GM18858 (cell line): ENCODE measurements at regions not wholly inside any gene's neighbourhood (a gene's known extent, or its start where the extent isn't known, plus 50 kb on each side); places are given as distances from the start of the nearest gene placed in this dataset.

Source experiments
- ATAC-seq: cut with Tn5 transposase; IDR thresholded peaks from one replicate; pipeline ENCODE4 v1.9.1; 2021; ENCODE audit not compliant: unreplicated experiment

GRCh38 chr20:41952166-41952565, 334.0 kb upstream of the CHD6 start:
- ATAC-seq, result no peak

GRCh38 chr20:41951615-41952014, 333.4 kb upstream of the CHD6 start:
- no peak for ATAC-seq

- no peak for ATAC-seq
Measured at GRCh38 chr20:41939659-41940058, 321.5 kb upstream of the CHD6 start.

GRCh38 chr20:41938353-41938752, 320.2 kb upstream of the CHD6 start:
- ATAC-seq, result no peak

- no peak for ATAC-seq
Measured at GRCh38 chr20:41935259-41935791, 317.1 kb upstream of the CHD6 start.

GRCh38 chr20:41932431-41932830, 314.3 kb upstream of the CHD6 start:
- no peak for ATAC-seq

GRCh38 chr20:41927655-41928054, 309.5 kb upstream of the CHD6 start:
- ATAC-seq, result no peak

GRCh38 chr20:41927189-41927588, 309.0 kb upstream of the CHD6 start:
- ATAC-seq, result no peak

GRCh38 chr20:41925476-41925875, 307.3 kb upstream of the CHD6 start:
- ATAC-seq, result no peak

GRCh38 chr20:41923624-41924023, 305.4 kb upstream of the CHD6 start:
- ATAC-seq, result no peak

GRCh38 chr20:41913146-41913545, 295.0 kb upstream of the CHD6 start:
- ATAC-seq, result no peak

GRCh38 chr20:41910558-41910957, 292.4 kb upstream of the CHD6 start:
- no peak for ATAC-seq

- no peak for ATAC-seq
Measured at GRCh38 chr20:41905199-41905598, 287.0 kb upstream of the CHD6 start.

- no peak for ATAC-seq
Measured at GRCh38 chr20:41903586-41903985, 285.4 kb upstream of the CHD6 start.

GRCh38 chr20:41902346-41902745, 284.2 kb upstream of the CHD6 start:
- ATAC-seq, result no peak

GRCh38 chr20:41900201-41900691, 282.1 kb upstream of the CHD6 start:
- no peak for ATAC-seq

GRCh38 chr20:41897708-41898107, 279.5 kb upstream of the CHD6 start:
- ATAC-seq, result no peak

GRCh38 chr20:41895241-41896032, 277.3 kb upstream of the CHD6 start:
- no peak for ATAC-seq

- ATAC-seq, result no peak
Measured at GRCh38 chr20:41894255-41894963, 276.2 kb upstream of the CHD6 start.

- no peak for ATAC-seq
Measured at GRCh38 chr20:41892031-41892430, 273.9 kb upstream of the CHD6 start.

GRCh38 chr20:41889844-41890224, 271.7 kb upstream of the CHD6 start:
- ATAC-seq, result no peak
